H1 (cell line): ENCODE measurements at regions not wholly inside any gene's neighbourhood (a gene's known extent, or its start where the extent isn't known, plus 50 kb on each side); places are given as distances from the start of the nearest gene placed in this dataset.

Experiments used
- CTCF ChIA-PET: fragments of 300-600 bp; sonication (Branson Sonifier 250); formaldehyde crosslinking; loops from one replicate; lab custom pipeline; 2021; ENCODE audit not compliant: partially characterized antibody; lab: Charles Lee
- POLR2A ChIA-PET: fragments of 300-600 bp; sonication (Branson Sonifier 250); formaldehyde crosslinking; loops from one replicate; lab custom pipeline; 2021; ENCODE audit warnings: inconsistent platforms; ENCODE audit not compliant: partially characterized antibody; lab: Charles Lee
- DNase-seq, 2 experiments: peaks; one replicate each; pipeline versions ENCODE4 v3.0.0 to v3.0.0-alpha.2; 2010 to 2022; ENCODE audit warnings: low spot score in 2 of 2, low read depth in 1 of 2, mixed read lengths in 1 of 2
- FAIRE-seq: peaks from 2 replicates; lab custom pipeline; 2011; peaks lifted over from hg19 to GRCh38; lab: Jason Lieb, UNC
- H2AFZ ChIP-seq: 2 replicates; pipeline ENCODE4 v1.8.1; 2012; ENCODE audit warnings: low read length, inconsistent platforms
- H2AK5ac ChIP-seq: 2 replicates; pipeline ENCODE4 v1.6.1; 2013; ENCODE audit warnings: low read depth, low read length
- H2BK120ac ChIP-seq: replicated peaks from 2 replicates; pipeline ENCODE3; 2013; ENCODE audit warnings: low read depth, low read length, inconsistent platforms
- H2BK12ac ChIP-seq: 2 replicates; pipeline ENCODE4 v1.6.1; 2013; ENCODE audit warnings: low read depth, low read length
- H2BK15ac ChIP-seq: 2 replicates; pipeline ENCODE4 v1.6.1; 2013; ENCODE audit warnings: low read length
- H2BK20ac ChIP-seq: 2 replicates; pipeline ENCODE4 v1.6.1; 2013; ENCODE audit warnings: low read length
- H2BK5ac ChIP-seq: 2 replicates; pipeline ENCODE4 v1.6.1; 2013; ENCODE audit warnings: low read depth, low read length
- H3K14ac ChIP-seq: 2 replicates; pipeline ENCODE4 v1.6.1; 2013; ENCODE audit warnings: inconsistent platforms; ENCODE audit not compliant: insufficient read length
- H3K18ac ChIP-seq: 2 replicates; pipeline ENCODE4 v1.6.1; 2013; ENCODE audit warnings: low read length; ENCODE audit errors: extremely low read depth
- H3K23ac ChIP-seq: 2 replicates; pipeline ENCODE4 v1.6.1; 2013; ENCODE audit warnings: inconsistent platforms; ENCODE audit not compliant: insufficient read length
- H3K23me2 ChIP-seq: 2 replicates; pipeline ENCODE4 v1.6.1; 2013; ENCODE audit warnings: low read depth, low read length
- H3K27ac ChIP-seq: 2 replicates; pipeline ENCODE4 v1.6.1; 2011; ENCODE audit warnings: low read depth, low read length, inconsistent platforms
- H3K27me3 ChIP-seq, 4 experiments: replicated peaks in 1 of 4; 1 replicate in 1 of 4; 2 replicates in 3 of 4; pipeline versions ENCODE4 v1.6.1 to v1.8.1; 2011 to 2013; ENCODE audit warnings: low read length in 3 of 4, mild to moderate bottlenecking in 3 of 4, inconsistent platforms in 2 of 4, mixed read lengths in 2 of 4, moderate library complexity in 1 of 4; ENCODE audit not compliant: control insufficient read depth in 3 of 4, insufficient read depth in 3 of 4; ENCODE audit errors: extremely low read depth in 1 of 4
- H3K36me3 ChIP-seq, 4 experiments: 2 replicates each; pipeline versions ENCODE4 v1.6.1 to v1.8.1; 2011 to 2013; ENCODE audit warnings: mild to moderate bottlenecking in 4 of 4, low read length in 3 of 4, moderate library complexity in 2 of 4, control low read depth in 1 of 4, inconsistent platforms in 1 of 4; ENCODE audit not compliant: insufficient read depth in 4 of 4, control insufficient read depth in 2 of 4
- H3K4ac ChIP-seq: replicated peaks from 2 replicates; pipeline ENCODE3; 2013; ENCODE audit warnings: low read length, low read depth, mixed read lengths, inconsistent platforms; ENCODE audit not compliant: insufficient read length
- H3K4me1 ChIP-seq, 4 experiments: replicated peaks in 1 of 4; 1 replicate in 1 of 4; 2 replicates in 3 of 4; pipeline versions ENCODE4 v1.6.1 to v1.8.1; 2011 to 2013; ENCODE audit warnings: low read length in 3 of 4, inconsistent platforms in 2 of 4, mixed read lengths in 1 of 4; ENCODE audit not compliant: insufficient read depth in 4 of 4, control insufficient read depth in 3 of 4
- H3K4me2 ChIP-seq, 2 experiments: 2 replicates each; pipeline versions ENCODE4 v1.6.1 to v1.8.1; 2011 to 2013; ENCODE audit warnings: low read depth in 2 of 2, low read length in 2 of 2, control low read depth in 1 of 2, inconsistent platforms in 1 of 2, mild to moderate bottlenecking in 1 of 2; ENCODE audit not compliant: insufficient read depth in 1 of 2
- H3K4me3 ChIP-seq, 4 experiments: fragments of 200-600, 300-600 bp in 1 of 4; sonication (generic), shearing (Covaris generic), sonication (Bioruptor Twin) in 1 of 4; 2 replicates each; pipeline versions ENCODE4 v1.5.1 to v1.8.1; 2011 to 2016; ENCODE audit warnings: low read length in 4 of 4, low read depth in 3 of 4, control low read depth in 2 of 4, inconsistent platforms in 2 of 4, mild to moderate bottlenecking in 2 of 4, mixed read lengths in 1 of 4, moderate library complexity in 1 of 4; ENCODE audit not compliant: insufficient read depth in 2 of 4; ENCODE audit errors: extremely low read depth in 1 of 4
- H3K56ac ChIP-seq: replicated peaks from 2 replicates; pipeline ENCODE3; 2013; ENCODE audit warnings: low read depth, mild to moderate bottlenecking, mixed read lengths, low read length, inconsistent platforms; ENCODE audit not compliant: insufficient read length
- H3K79me1 ChIP-seq: 2 replicates; pipeline ENCODE4 v1.6.1; 2013; ENCODE audit warnings: low read depth, low read length, control low read depth
- H3K79me2 ChIP-seq, 2 experiments: 2 replicates each; pipeline versions ENCODE4 v1.6.1 to v1.8.1; 2012 to 2013; ENCODE audit warnings: low read length in 2 of 2, mild to moderate bottlenecking in 2 of 2, inconsistent platforms in 1 of 2; ENCODE audit not compliant: insufficient read depth in 2 of 2, control insufficient read depth in 1 of 2
- H3K9ac ChIP-seq, 4 experiments: replicated peaks in 1 of 4; 1 replicate in 1 of 4; 2 replicates in 3 of 4; pipeline versions ENCODE4 v1.6.1 to v1.8.1; 2011 to 2013; ENCODE audit warnings: low read depth in 3 of 4, low read length in 3 of 4, control low read depth in 2 of 4, mild to moderate bottlenecking in 2 of 4, moderate library complexity in 2 of 4, inconsistent platforms in 1 of 4; ENCODE audit errors: extremely low read depth in 1 of 4
- H3K9me3 ChIP-seq, 2 experiments: 2 replicates each; pipeline versions ENCODE4 v1.6.1 to v1.8.1; 2012 to 2013; ENCODE audit warnings: mild to moderate bottlenecking in 2 of 2, moderate library complexity in 2 of 2, control low read depth in 1 of 2, inconsistent platforms in 1 of 2, low read depth in 1 of 2, low read length in 1 of 2, mixed read lengths in 1 of 2; ENCODE audit not compliant: insufficient read depth in 2 of 2
- H4K20me1 ChIP-seq, 2 experiments: replicated peaks in 1 of 2; 2 replicates each; pipeline versions ENCODE3 to v1.8.1; 2011 to 2013; ENCODE audit warnings: inconsistent platforms in 2 of 2, low read length in 2 of 2, mild to moderate bottlenecking in 1 of 2; ENCODE audit not compliant: insufficient read depth in 2 of 2, control insufficient read depth in 1 of 2
- H4K5ac ChIP-seq: 2 replicates; pipeline ENCODE4 v1.6.1; 2013; ENCODE audit warnings: low read length, low read depth, mixed read lengths, inconsistent platforms; ENCODE audit not compliant: insufficient read length
- H4K8ac ChIP-seq: 2 replicates; pipeline ENCODE4 v1.8.0; 2013; ENCODE audit warnings: mild to moderate bottlenecking, moderate library complexity, low read length, inconsistent platforms; ENCODE audit not compliant: insufficient read depth; ENCODE audit errors: extremely low read depth
- H4K91ac ChIP-seq: replicated peaks from 2 replicates; pipeline ENCODE3; 2013; ENCODE audit warnings: low read length, mixed read lengths, inconsistent platforms; ENCODE audit not compliant: insufficient read length
- ASH2L ChIP-seq: fragments of 200-600, 300-600 bp; sonication (generic); IDR thresholded peaks from one replicate; pipeline ENCODE4 v1.7.1; 2017; ENCODE audit warnings: low read length
- CBX5 ChIP-seq: fragments of 300-800, 300-1000 bp; sonication (generic); IDR thresholded peaks from 2 replicates; pipeline ENCODE4 v1.7.1; 2016; ENCODE audit warnings: antibody characterized with exemption, low read length, low read depth
- CHD2 ChIP-seq: IDR thresholded peaks from 2 replicates; pipeline ENCODE4 v1.6.1; 2012; ENCODE audit warnings: low read length, improper control_type of control experiment
- CTCF ChIP-seq, 3 experiments: IDR thresholded peaks; 1 replicate in 2 of 3; 2 replicates in 1 of 3; pipeline versions ENCODE4 v1.5.1 to v1.6.1; 2011; ENCODE audit warnings: low read length in 3 of 3, mild to moderate bottlenecking in 3 of 3, inconsistent platforms in 2 of 3, low read depth in 1 of 3, moderate library complexity in 1 of 3; ENCODE audit not compliant: insufficient read depth in 1 of 3; ENCODE audit errors: control extremely low read depth in 1 of 3
- EGR1 ChIP-seq: IDR thresholded peaks from 2 replicates; pipeline ENCODE4 v1.6.1; 2011; ENCODE audit warnings: low read depth, low read length, borderline replicate concordance
- NRF1 ChIP-seq: IDR thresholded peaks from 2 replicates; pipeline ENCODE4 v1.6.1; 2011; ENCODE audit warnings: mild to moderate bottlenecking, low read depth, low read length, improper control_type of control experiment
- POLR2A ChIP-seq, 2 experiments: IDR thresholded peaks; 1 replicate in 1 of 2; 2 replicates in 1 of 2; pipeline ENCODE4 v1.6.1; 2011; ENCODE audit warnings: low read depth in 2 of 2, low read length in 2 of 2, mild to moderate bottlenecking in 2 of 2; ENCODE audit errors: control extremely low read depth in 1 of 2
- RAD21 ChIP-seq, 2 experiments: IDR thresholded peaks in 1 of 2; conservative IDR thresholded peaks in 1 of 2; 2 replicates each; pipeline ENCODE4 v1.6.1; 2011; ENCODE audit warnings: low read depth in 2 of 2, low read length in 2 of 2, improper control_type of control experiment in 1 of 2, inconsistent platforms in 1 of 2, mild to moderate bottlenecking in 1 of 2, moderate library complexity in 1 of 2
- SIRT6 ChIP-seq: IDR thresholded peaks from one replicate; pipeline ENCODE4 v1.7.1; 2012; ENCODE audit warnings: low read length, inconsistent platforms
- SP1 ChIP-seq: IDR thresholded peaks from 2 replicates; pipeline ENCODE4 v1.6.1; 2011; ENCODE audit warnings: low read depth, low read length
- SP2 ChIP-seq: IDR thresholded peaks from 2 replicates; pipeline ENCODE4 v1.6.1; 2012; ENCODE audit warnings: mild to moderate bottlenecking, low read length, inconsistent platforms
- SP4 ChIP-seq: IDR thresholded peaks from 2 replicates; pipeline ENCODE4 v1.6.1; 2012; ENCODE audit warnings: low read length, inconsistent platforms
- TBP ChIP-seq: IDR thresholded peaks from 2 replicates; pipeline ENCODE4 v1.6.1; 2011; ENCODE audit warnings: low read depth, low read length, improper control_type of control experiment
- ZNF274 ChIP-seq: IDR thresholded peaks from 2 replicates; pipeline ENCODE4 v1.7.0; 2012; ENCODE audit warnings: low read length, borderline replicate concordance; ENCODE audit errors: extremely low read depth
- WGBS, 2 experiments: shearing (Covaris generic) in 1 of 2; methylation state at CpG; one replicate each; pipeline versions ENCODE4 v1.1.6 to v1.1.7; 2013 to 2015; ENCODE audit warnings: low lambda C conversion rate in 2 of 2, mixed read lengths in 2 of 2, inconsistent platforms in 1 of 2, low coverage in 1 of 2, missing lambda C conversion rate in 1 of 2; ENCODE audit not compliant: insufficient replicate concordance in 2 of 2, insufficient coverage in 1 of 2, insufficient read length in 1 of 2; ENCODE audit errors: extremely low coverage in 1 of 2, missing lambda C conversion rate in 1 of 2; 5-methylcytosine and 5-hydroxymethylcytosine counted together

GRCh38 chr11:116043857-116044256 is 539.6 kb upstream of the CADM1 start:
- no peak overlapping the region for H2BK15ac ChIP-seq
- H4K8ac ChIP-seq: no peak overlapping the region
- no peak overlapping the region for H4K91ac ChIP-seq
- WGBS, 2 experiments: 100% methylated on average over 2 of the region's 2 CpGs; no CpG with 5 or more reads in 1 of the 2 experiments
- DNase-seq (no peak), FAIRE-seq (no peak)
- no peak overlapping the region for H2BK20ac ChIP-seq
- H3K23ac ChIP-seq: no peak overlapping the region
- H2AK5ac ChIP-seq: no peak overlapping the region
- no peaks in the 10 kb centered on the region for H3K9me3 ChIP-seq
- no peak overlapping the region for H3K4me3 ChIP-seq
- no peak overlapping the region for H3K9ac ChIP-seq
- H4K20me1 ChIP-seq: no peaks in the 10 kb centered on the region
- no peak overlapping the region for H3K4ac ChIP-seq
- H2AFZ ChIP-seq: no peak overlapping the region
- ChIA-PET POLR2A (no interaction called here), CTCF (interaction anchor here (0.5 to 1.6 kb wide), 2 partner anchors 54 to 287 kb away, joined by 3 read pairs; no protein-coding TSS in a partner anchor)
- H2BK12ac ChIP-seq: no peak overlapping the region
- H3K14ac ChIP-seq: no peak overlapping the region
- no peaks in the 10 kb centered on the region for H3K79me1 ChIP-seq
- H4K5ac ChIP-seq: no peak overlapping the region
- H2BK5ac ChIP-seq: no peak overlapping the region
- no peak overlapping the region for H2BK120ac ChIP-seq
- H3K27ac ChIP-seq: no peak overlapping the region
- no peak overlapping the region for H3K18ac ChIP-seq
- no peak overlapping the region for H3K56ac ChIP-seq
- H3K23me2 ChIP-seq: no peaks in the 10 kb centered on the region
- H3K4me2 ChIP-seq: no peak overlapping the region
- H3K36me3 ChIP-seq: no peaks in the 10 kb centered on the region
- no peaks in the 10 kb centered on the region; a peak in 1 of 7 replicates for H3K27me3 ChIP-seq
- H3K79me2 ChIP-seq: no peaks in the 10 kb centered on the region
- H3K4me1 ChIP-seq: peaks cover 0 to 5% (median 3%) of the 10 kb centered on the region in 4 experiments; a peak in 4 of 7 replicates
- TF ChIP-seq CBX5 (no peak), CTCF (IDR thresholded peaks at IDR 0.05; ENCODE audit: control extremely low read depth in 1 of 3, insufficient read depth in 1 of 3, low read depth in 1 of 3, low read length in 3 of 3) (no peak), SP1 (no peak), SP2 (no peak), TBP (no peak), NRF1 (no peak), ASH2L (no peak), EGR1 (no peak), POLR2A (IDR thresholded peaks at IDR 0.05; ENCODE audit: control extremely low read depth in 1 of 2, low read depth in 2 of 2, low read length in 2 of 2) (no peak), SIRT6 (no peak), ZNF274 (no peak), RAD21 (IDR thresholded peaks at IDR 0.05 in 1 of 2, conservative IDR thresholded peaks at IDR 0.05 in 1 of 2; ENCODE audit: low read depth in 2 of 2, low read length in 2 of 2) (no peak), SP4 (no peak), CHD2 (no peak)
